Fibroblast of lung (primary cell): ENCODE measurements at regions not wholly inside any gene's neighbourhood (a gene's known extent, or its start where the extent isn't known, plus 50 kb on each side); places are given as distances from the start of the nearest gene placed in this dataset.

Experiments
- EZH2 ChIP-seq: IDR thresholded peaks from 2 replicates; pipeline ENCODE4 v1.5.1; 2012; ENCODE audit warnings: low read length, control low read depth, mild to moderate bottlenecking; ENCODE audit errors: missing control alignments
- TF ChIP-seq, protein P1 (sequence below), 2 donors: IDR thresholded peaks in 1 of 2; conservative IDR thresholded peaks in 1 of 2; 1 replicate in 1 of 2; 2 replicates in 1 of 2; pipeline ENCODE4 v1.5.1; 2011 to 2012; ENCODE audit warnings: low read length in 2 of 2, control low read depth in 1 of 2, inconsistent platforms in 1 of 2, low read depth in 1 of 2, mild to moderate bottlenecking in 1 of 2

DNA sequence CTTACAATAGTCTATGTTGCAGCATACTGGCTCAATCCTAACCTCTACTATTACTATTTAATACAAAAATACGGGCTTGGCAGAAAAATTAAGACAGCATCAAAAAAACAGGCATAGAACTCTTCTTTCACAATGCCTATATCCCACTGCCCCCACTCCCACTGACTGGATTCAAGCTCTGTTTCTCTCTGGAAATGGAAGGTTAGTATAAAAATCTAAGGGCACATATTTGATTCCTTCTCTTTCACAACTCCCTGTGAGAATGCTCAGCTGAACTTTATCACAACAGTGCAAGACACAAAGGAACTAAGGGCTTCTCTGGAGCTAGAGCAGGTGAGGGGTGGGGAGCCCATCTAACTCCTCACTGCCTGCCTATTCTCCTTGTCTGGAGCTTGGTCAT is 258.4 kb upstream of the FAM83B start:
- TF ChIP-seq, protein P1, sequence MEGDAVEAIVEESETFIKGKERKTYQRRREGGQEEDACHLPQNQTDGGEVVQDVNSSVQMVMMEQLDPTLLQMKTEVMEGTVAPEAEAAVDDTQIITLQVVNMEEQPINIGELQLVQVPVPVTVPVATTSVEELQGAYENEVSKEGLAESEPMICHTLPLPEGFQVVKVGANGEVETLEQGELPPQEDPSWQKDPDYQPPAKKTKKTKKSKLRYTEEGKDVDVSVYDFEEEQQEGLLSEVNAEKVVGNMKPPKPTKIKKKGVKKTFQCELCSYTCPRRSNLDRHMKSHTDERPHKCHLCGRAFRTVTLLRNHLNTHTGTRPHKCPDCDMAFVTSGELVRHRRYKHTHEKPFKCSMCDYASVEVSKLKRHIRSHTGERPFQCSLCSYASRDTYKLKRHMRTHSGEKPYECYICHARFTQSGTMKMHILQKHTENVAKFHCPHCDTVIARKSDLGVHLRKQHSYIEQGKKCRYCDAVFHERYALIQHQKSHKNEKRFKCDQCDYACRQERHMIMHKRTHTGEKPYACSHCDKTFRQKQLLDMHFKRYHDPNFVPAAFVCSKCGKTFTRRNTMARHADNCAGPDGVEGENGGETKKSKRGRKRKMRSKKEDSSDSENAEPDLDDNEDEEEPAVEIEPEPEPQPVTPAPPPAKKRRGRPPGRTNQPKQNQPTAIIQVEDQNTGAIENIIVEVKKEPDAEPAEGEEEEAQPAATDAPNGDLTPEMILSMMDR (conservative IDR thresholded peaks at IDR 0.05 in 1 of 2, IDR thresholded peaks at IDR 0.05 in 1 of 2; ENCODE audit: low read depth in 1 of 2, low read length in 2 of 2), result no peak
- TF ChIP-seq EZH2, result no peak
